Suprapubic skin (tissue), 4 donors: ENCODE measurements at regions not wholly inside any gene's neighbourhood (a gene's known extent, or its start where the extent isn't known, plus 50 kb on each side); places are given as distances from the start of the nearest gene placed in this dataset.

Source experiments
- DNase-seq, 2 donors: peaks; one replicate each; pipeline ENCODE4 v3.0.0-alpha.2; 2019; ENCODE audit warnings: low spot score in 2 of 2
- H3K27ac ChIP-seq: fragments of 200-600 bp; sonication (generic); one replicate; pipeline ENCODE4 v1.5.1; 2019
- H3K27me3 ChIP-seq: fragments of 200-600 bp; sonication (generic); one replicate; pipeline ENCODE4 v1.5.1; 2019
- H3K36me3 ChIP-seq: fragments of 200-600 bp; sonication (generic); one replicate; pipeline ENCODE4 v1.5.1; 2019
- H3K4me1 ChIP-seq: fragments of 200-600 bp; sonication (generic); one replicate; pipeline ENCODE4 v1.5.1; 2019
- H3K4me3 ChIP-seq: fragments of 200-600 bp; sonication (generic); one replicate; pipeline ENCODE4 v1.5.1; 2019; ENCODE audit warnings: mild to moderate bottlenecking
- H3K9me3 ChIP-seq: fragments of 200-600 bp; sonication (generic); one replicate; pipeline ENCODE4 v1.5.1; 2019
- EP300 ChIP-seq: sonication (generic); formaldehyde crosslinking; IDR thresholded peaks from one replicate; pipeline ENCODE4 v1.6.1; 2017; ENCODE audit warnings: antibody characterized with exemption
- POLR2A ChIP-seq, 2 donors: fragments of 450-650 bp; IDR thresholded peaks; one replicate each; pipeline ENCODE4 v1.6.1; 2017; ENCODE audit warnings: antibody characterized with exemption in 2 of 2, mild to moderate bottlenecking in 2 of 2, moderate library complexity in 2 of 2
- POLR2AphosphoS5 ChIP-seq, 3 donors: sonication (generic); formaldehyde crosslinking; IDR thresholded peaks; one replicate each; pipeline ENCODE4 v1.6.1; 2017; ENCODE audit warnings: antibody characterized with exemption in 3 of 3
- WGBS: methylation state at CpG from one replicate; pipeline ENCODE4 v1.1.5; 2018; 5-methylcytosine and 5-hydroxymethylcytosine counted together
- TF ChIP-seq, protein P1 (sequence below), 2 donors: fragments of 200-600 bp in 1 of 2; fragments of 450-650 bp in 1 of 2; sonication (generic) in 1 of 2; IDR thresholded peaks; one replicate each; pipeline ENCODE4 v1.5.1; 2016 to 2019; ENCODE audit warnings: antibody characterized with exemption in 2 of 2, mild to moderate bottlenecking in 1 of 2, moderate library complexity in 1 of 2

DNA sequence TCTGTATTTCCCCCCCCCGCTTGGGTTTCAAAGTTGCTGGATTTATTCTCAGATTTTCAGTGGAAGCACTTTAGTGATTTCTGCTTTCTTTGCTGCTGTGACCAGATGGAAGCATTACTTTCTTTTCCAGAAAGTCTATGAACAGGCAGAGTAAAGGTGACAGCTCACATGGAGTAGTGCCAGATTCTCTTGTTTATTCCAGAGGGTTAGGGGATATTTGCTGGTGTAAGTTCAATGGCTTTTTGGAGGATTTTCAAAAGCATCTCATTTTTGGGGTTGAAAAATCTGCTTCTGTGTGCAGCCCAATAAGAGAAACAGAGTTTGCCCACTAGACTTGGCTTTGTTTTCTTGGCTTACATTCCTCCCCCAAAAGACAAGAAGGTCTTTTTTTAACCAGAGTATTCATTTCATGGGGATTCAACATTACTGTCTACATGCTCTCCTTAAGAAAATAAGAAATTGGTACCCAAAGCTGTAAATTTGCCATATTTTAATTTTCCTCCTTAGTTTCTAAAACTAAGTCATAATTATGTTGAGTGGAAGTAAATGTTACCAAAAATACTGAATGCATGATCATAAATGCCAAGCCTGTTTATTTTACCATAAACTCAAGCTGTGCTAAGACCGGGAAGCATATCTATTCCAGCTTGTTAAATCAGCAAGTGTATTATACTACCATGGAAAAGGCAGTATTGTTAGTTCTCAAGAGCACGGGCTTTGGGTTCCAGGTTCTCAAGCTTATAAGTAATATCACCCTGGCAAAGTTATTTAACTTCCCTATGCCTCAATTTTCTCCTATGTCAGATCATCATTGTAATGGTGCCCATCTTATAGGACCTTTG lies 557.2 kb downstream of the CPS1 start:
- DNase-seq: no peak
- WGBS: 68% methylated on average over 3 of the region's 3 CpGs

GRCh38 chr2:211114826-211115455 lies 558.5 kb downstream of the CPS1 start:
- DNase-seq: no peak

More for the DNA sequence above, 557.2 kb downstream of the CPS1 start:
- no peak overlapping the region for H3K4me3 ChIP-seq
- no peaks in the 10 kb centered on the region for H3K9me3 ChIP-seq
- TF ChIP-seq POLR2AphosphoS5 (IDR thresholded peaks at IDR 0.05): no peak
- TF ChIP-seq POLR2A (IDR thresholded peaks at IDR 0.05): no peak
- TF ChIP-seq EP300: no peak
- TF ChIP-seq, protein P1, sequence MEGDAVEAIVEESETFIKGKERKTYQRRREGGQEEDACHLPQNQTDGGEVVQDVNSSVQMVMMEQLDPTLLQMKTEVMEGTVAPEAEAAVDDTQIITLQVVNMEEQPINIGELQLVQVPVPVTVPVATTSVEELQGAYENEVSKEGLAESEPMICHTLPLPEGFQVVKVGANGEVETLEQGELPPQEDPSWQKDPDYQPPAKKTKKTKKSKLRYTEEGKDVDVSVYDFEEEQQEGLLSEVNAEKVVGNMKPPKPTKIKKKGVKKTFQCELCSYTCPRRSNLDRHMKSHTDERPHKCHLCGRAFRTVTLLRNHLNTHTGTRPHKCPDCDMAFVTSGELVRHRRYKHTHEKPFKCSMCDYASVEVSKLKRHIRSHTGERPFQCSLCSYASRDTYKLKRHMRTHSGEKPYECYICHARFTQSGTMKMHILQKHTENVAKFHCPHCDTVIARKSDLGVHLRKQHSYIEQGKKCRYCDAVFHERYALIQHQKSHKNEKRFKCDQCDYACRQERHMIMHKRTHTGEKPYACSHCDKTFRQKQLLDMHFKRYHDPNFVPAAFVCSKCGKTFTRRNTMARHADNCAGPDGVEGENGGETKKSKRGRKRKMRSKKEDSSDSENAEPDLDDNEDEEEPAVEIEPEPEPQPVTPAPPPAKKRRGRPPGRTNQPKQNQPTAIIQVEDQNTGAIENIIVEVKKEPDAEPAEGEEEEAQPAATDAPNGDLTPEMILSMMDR (IDR thresholded peaks at IDR 0.05): no peak
- H3K36me3 ChIP-seq: no peaks in the 10 kb centered on the region
- H3K4me1 ChIP-seq: no peaks in the 10 kb centered on the region
- no peak overlapping the region for H3K27ac ChIP-seq
- H3K27me3 ChIP-seq: no peaks in the 10 kb centered on the region

DNA sequence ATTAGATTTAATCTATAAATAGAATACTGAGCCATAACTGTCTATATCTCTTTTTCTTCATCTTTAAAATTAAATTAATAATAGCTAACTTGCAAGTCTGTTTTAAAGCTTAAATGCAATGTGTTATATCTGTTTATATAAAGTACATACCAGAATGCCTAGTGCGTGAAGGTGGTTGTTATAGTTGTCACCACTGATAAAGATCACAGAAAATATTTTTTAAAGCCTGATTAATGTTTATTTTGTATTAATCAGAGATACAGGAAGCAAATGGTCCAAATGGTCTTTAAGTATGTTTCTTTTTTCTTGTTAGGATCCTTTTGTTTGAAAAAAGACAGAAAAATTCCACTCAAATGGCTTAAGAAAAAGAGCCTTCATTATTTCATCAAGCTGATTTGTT lies 560.6 kb downstream of the CPS1 start:
- TF ChIP-seq POLR2AphosphoS5 (IDR thresholded peaks at IDR 0.05): no peak
- Histone ChIP-seq H3K9me3 (no peaks in the 10 kb centered on the region), H3K27ac (no peak overlapping the region), H3K4me3 (no peak overlapping the region), H3K4me1 (no peaks in the 10 kb centered on the region), H3K36me3 (no peaks in the 10 kb centered on the region), H3K27me3 (no peaks in the 10 kb centered on the region)
- 67% methylated on average over 1 of the region's 1 CpG for WGBS
- DNase-seq: no peak

More at GRCh38 chr2:211114826-211115455, 558.5 kb downstream of the CPS1 start:
- no peak overlapping the region for H3K27ac ChIP-seq
- H3K36me3 ChIP-seq: no peaks in the 10 kb centered on the region
- TF ChIP-seq POLR2AphosphoS5 (IDR thresholded peaks at IDR 0.05) (no peak), EP300 (no peak), POLR2A (IDR thresholded peaks at IDR 0.05) (no peak)
- TF ChIP-seq, protein P1 (IDR thresholded peaks at IDR 0.05): no peak
- H3K27me3 ChIP-seq: no peaks in the 10 kb centered on the region
- H3K9me3 ChIP-seq: no peaks in the 10 kb centered on the region
- no peaks in the 10 kb centered on the region for H3K4me1 ChIP-seq
- WGBS: 49% methylated on average over 1 of the region's 1 CpG
- H3K4me3 ChIP-seq: no peak overlapping the region

DNA sequence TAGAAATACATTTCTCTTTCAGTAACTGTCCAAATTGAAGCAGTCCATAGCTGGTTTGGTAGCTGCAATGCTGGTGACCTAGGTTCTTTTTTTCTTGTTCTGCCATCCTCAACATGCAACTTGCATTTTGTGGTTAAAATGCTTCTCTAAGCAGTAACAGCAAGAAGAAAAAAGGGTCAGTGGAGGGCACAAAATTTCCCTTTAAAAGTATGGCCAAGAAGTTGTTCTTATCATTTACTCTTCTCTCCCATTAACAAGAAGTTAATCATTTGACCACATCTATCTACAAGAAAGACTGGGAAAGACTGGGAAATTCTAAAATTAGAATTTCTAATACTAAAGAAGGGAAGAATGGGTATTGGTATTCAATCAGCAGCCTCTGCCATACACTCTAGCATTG lies 569.9 kb downstream of the CPS1 start:
- TF ChIP-seq, protein P1 (IDR thresholded peaks at IDR 0.05): no peak
- no peak for TF ChIP-seq POLR2A (IDR thresholded peaks at IDR 0.05)
- TF ChIP-seq EP300: no peak
- TF ChIP-seq POLR2AphosphoS5 (IDR thresholded peaks at IDR 0.05): no peak
- H3K4me3 ChIP-seq: no peak overlapping the region
- H3K27me3 ChIP-seq: no peaks in the 10 kb centered on the region
- H3K4me1 ChIP-seq: no peaks in the 10 kb centered on the region
- H3K27ac ChIP-seq: no peak overlapping the region
- H3K9me3 ChIP-seq: no peaks in the 10 kb centered on the region
- DNase-seq: no peak
- H3K36me3 ChIP-seq: no peaks in the 10 kb centered on the region

DNA sequence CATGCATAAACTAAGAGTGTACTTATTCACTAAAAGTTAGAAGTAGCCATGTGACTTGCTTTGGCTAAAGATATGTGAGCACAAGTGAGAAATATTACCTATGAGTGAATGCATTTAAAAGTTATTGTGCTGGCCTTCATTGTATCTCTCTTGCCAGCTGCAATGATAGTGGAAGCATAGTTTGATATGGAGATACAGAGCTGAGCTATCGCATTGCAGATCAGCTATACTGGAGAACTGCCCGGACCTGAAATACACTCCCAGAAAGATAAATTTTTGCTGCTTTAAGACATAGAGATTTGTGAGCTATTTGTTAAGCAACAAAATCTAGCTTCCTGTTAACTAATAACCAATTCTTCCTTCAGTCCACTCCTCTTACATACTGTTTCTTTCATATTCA lies 571.1 kb downstream of the CPS1 start:
- Histone ChIP-seq H3K27me3 (no peaks in the 10 kb centered on the region), H3K4me1 (no peaks in the 10 kb centered on the region), H3K9me3 (no peaks in the 10 kb centered on the region), H3K36me3 (no peaks in the 10 kb centered on the region), H3K4me3 (no peak overlapping the region), H3K27ac (no peak overlapping the region)
- TF ChIP-seq POLR2A (IDR thresholded peaks at IDR 0.05): no peak
- no peak for TF ChIP-seq EP300
- no peak for TF ChIP-seq POLR2AphosphoS5 (IDR thresholded peaks at IDR 0.05)
- TF ChIP-seq, protein P1 (IDR thresholded peaks at IDR 0.05): no peak
- DNase-seq: no peak
- 66% methylated on average over 2 of the region's 2 CpGs for WGBS
